ENCODE measurements at regions not wholly inside any gene's neighbourhood (a gene's known extent, or its start where the extent isn't known, plus 50 kb on each side); places are given as distances from the start of the nearest gene placed in this dataset.

DNA sequence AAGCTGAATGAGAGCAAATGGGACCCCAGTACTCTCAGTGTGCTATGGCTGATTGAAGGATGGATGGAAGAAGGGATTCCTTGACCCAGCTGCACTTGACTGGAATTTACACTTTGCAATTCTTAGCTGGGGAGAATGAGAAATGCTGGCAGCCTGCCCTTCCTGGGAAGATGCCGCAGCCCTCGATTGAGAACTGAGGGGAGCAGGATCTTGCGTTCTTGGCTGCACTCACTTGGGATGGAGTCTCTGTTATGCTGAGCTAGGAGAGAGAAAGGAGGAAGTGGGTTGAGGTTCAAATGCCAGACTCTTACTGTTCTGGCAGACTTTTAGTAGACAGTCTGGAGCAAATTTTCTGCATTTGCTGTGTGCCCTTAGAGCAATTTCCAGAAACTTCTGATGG lies 221.2 kb downstream of the FNDC1 start:
- TF ChIP-seq, protein P1, sequence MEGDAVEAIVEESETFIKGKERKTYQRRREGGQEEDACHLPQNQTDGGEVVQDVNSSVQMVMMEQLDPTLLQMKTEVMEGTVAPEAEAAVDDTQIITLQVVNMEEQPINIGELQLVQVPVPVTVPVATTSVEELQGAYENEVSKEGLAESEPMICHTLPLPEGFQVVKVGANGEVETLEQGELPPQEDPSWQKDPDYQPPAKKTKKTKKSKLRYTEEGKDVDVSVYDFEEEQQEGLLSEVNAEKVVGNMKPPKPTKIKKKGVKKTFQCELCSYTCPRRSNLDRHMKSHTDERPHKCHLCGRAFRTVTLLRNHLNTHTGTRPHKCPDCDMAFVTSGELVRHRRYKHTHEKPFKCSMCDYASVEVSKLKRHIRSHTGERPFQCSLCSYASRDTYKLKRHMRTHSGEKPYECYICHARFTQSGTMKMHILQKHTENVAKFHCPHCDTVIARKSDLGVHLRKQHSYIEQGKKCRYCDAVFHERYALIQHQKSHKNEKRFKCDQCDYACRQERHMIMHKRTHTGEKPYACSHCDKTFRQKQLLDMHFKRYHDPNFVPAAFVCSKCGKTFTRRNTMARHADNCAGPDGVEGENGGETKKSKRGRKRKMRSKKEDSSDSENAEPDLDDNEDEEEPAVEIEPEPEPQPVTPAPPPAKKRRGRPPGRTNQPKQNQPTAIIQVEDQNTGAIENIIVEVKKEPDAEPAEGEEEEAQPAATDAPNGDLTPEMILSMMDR (IDR thresholded peaks at IDR 0.05): no peak
- peak in 1 of 8 donors; percentile 22 for ATAC-seq
- Histone ChIP-seq H3K9me3 (no peaks in the 10 kb centered on the region), H3K4me1 (no peaks in the 10 kb centered on the region), H3K36me3 (no peaks in the 10 kb centered on the region), H3K27me3 (peaks cover 0 to 5% (median 0%) of the 10 kb centered on the region in 7 donors), H3K27ac (no peak overlapping the region), H3K4me3 (no peak overlapping the region)
- intact Hi-C loops (cut with DNase I): no loop called here
- no peak for DNase-seq
- 37 to 58% methylated on average over 3 of the region's 3 CpGs for WGBS, 2 donors

DNA sequence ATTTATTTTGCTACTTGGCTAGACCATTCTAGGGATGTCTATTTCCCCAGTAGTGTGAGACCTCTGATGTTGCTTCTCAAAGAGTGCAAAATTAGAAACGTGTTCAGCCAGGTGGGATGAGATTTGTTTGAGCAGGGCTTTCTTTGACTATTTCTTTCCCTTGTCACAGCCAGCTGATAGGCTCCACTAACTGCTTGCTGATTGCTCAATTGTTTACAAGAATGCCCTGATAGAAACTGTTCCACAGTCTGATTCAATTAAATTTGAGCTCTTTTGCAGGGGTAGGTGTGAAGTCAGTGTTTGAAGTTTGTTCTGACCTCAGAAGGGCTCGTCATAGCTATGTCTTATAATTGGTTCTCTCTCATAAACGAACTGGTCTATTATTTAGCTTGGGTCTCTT lies 220.5 kb downstream of the FNDC1 start:
- intact Hi-C loops (cut with DNase I): no loop called here
- ATAC-seq (no peak), DNase-seq (no peak)
- Histone ChIP-seq H3K27ac (no peak overlapping the region), H3K4me1 (no peaks in the 10 kb centered on the region), H3K4me3 (no peak overlapping the region), H3K27me3 (peaks cover 0 to 5% (median 0%) of the 10 kb centered on the region in 7 donors), H3K36me3 (no peaks in the 10 kb centered on the region), H3K9me3 (no peaks in the 10 kb centered on the region)
- TF ChIP-seq, protein P1 (IDR thresholded peaks at IDR 0.05): no peak
- WGBS, 2 donors: 49 to 51% methylated on average over 3 of the region's 3 CpGs

DNA sequence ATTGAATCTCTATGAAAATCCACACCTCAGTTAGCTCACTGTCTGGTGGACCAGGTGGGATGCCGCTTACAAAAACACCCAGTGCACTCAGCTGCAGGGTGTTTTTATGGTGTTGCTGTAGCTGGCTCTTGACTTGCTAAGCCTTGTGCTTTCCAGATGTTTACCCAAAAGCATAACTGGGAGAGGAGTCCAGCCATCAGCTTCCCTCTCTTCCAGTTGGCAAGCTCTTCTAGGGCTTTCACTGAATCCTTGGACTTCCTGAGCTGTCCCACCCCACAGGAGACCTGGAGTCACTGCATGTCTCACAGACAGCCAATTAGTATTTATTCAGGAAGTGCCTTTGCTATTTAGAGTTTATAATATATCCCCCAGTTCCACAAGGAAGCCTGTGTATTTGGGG lies 210.9 kb downstream of the FNDC1 start:
- no peaks in the 10 kb centered on the region for H3K9me3 ChIP-seq
- peaks cover 0 to 6% (median 0%) of the 10 kb centered on the region in 7 donors for H3K27me3 ChIP-seq
- 82 to 89% methylated on average over 1 of the region's 1 CpG for WGBS, 2 donors
- ATAC-seq (peak in 1 of 8 donors; percentile 43), DNase-seq (no peak)
- intact Hi-C loops (cut with DNase I): no loop called here
- H3K36me3 ChIP-seq: no peaks in the 10 kb centered on the region
- TF ChIP-seq, protein P1 (IDR thresholded peaks at IDR 0.05): no peak
- H3K4me1 ChIP-seq: peaks cover 0 to 6% (median 0%) of the 10 kb centered on the region in 9 donors
- H3K4me3 ChIP-seq: no peak overlapping the region
- no peak overlapping the region for H3K27ac ChIP-seq

GRCh38 chr6:159378411-159379328 lies 209.5 kb downstream of the FNDC1 start:
- H3K9me3 ChIP-seq: no peaks in the 10 kb centered on the region
- DNase-seq (no peak), ATAC-seq (peak in 3 of 8 donors; percentile 19 to 58 (median 38))
- H3K27ac ChIP-seq: peak overlapping the region in 1 of 10 donors; percentile 40
- H3K36me3 ChIP-seq: no peaks in the 10 kb centered on the region
- H3K4me1 ChIP-seq: peaks cover 0 to 6% (median 0%) of the 10 kb centered on the region in 9 donors
- TF ChIP-seq, protein P1 (IDR thresholded peaks at IDR 0.05): no peak
- no peak overlapping the region for H3K4me3 ChIP-seq
- 73% methylated on average over 10 of the region's 10 CpGs for WGBS, 2 donors
- intact Hi-C loops (cut with DNase I): no loop called here
- H3K27me3 ChIP-seq: peaks cover 0 to 6% (median 0%) of the 10 kb centered on the region in 7 donors
